RWPE1 (cell line): ENCODE measurements at regions not wholly inside any gene's neighbourhood (a gene's known extent, or its start where the extent isn't known, plus 50 kb on each side); places are given as distances from the start of the nearest gene placed in this dataset.
A peak's percentile ranks its signal among the peaks of the same experiment; 100 is the strongest.

Source experiments
- CTCF ChIA-PET: fragments of 350-600 bp; sonication (Branson Sonifier 250); formaldehyde crosslinking; extraction: SDS; loops from one replicate; lab custom pipeline; 2021; lab: Yijun Ruan, JAX
- POLR2A ChIA-PET: fragments of 400-600 bp; formaldehyde crosslinking; extraction: SDS; loops from one replicate; lab custom pipeline; 2020; ENCODE audit warnings: antibody characterized with exemption; ENCODE audit not compliant: low non-redundant PET; lab: Yijun Ruan, JAX
- DNase-seq: peaks from one replicate; pipeline ENCODE4 v3.0.0; 2012; ENCODE audit warnings: low spot score
- H3K27ac ChIP-seq: fragments of 450-650 bp; 2 replicates; pipeline ENCODE4 v1.5.1; 2017
- CTCF ChIP-seq: fragments of 450-650 bp; conservative IDR thresholded peaks from 2 replicates; pipeline ENCODE4 v1.5.1; 2017; ENCODE audit warnings: low read depth, mild to moderate bottlenecking

GRCh38 chr14:99065551-99065950 is 206.4 kb downstream of the BCL11B start:
- ChIA-PET POLR2A (no interaction called here), CTCF (interaction anchor here (0.7 kb wide), 1 partner anchor 90 kb away, joined by 3 read pairs; no protein-coding TSS in a partner anchor)
- peak; percentile 20 for DNase-seq
- TF ChIP-seq CTCF: no peak
- H3K27ac ChIP-seq: peak overlapping the region; percentile 99

- ChIA-PET CTCF (no interaction called here), POLR2A (no interaction called here)
- H3K27ac ChIP-seq: peak overlapping the region; percentile 99
- no peak for TF ChIP-seq CTCF
- no peak for DNase-seq
These were observed 205.6 kb downstream of the BCL11B start for GRCh38 chr14:99066378-99066777.

GRCh38 chr14:99067141-99067920 is 204.7 kb downstream of the BCL11B start:
- no peak for DNase-seq
- POLR2A ChIA-PET: no interaction called here
- peak overlapping the region; percentile 99 for H3K27ac ChIP-seq
- TF ChIP-seq CTCF: no peak
- CTCF ChIA-PET: no interaction called here

- no peak for DNase-seq
- POLR2A ChIA-PET: no interaction called here
- CTCF ChIA-PET: no interaction called here
- peak overlapping the region; percentile 99 for H3K27ac ChIP-seq
- no peak for TF ChIP-seq CTCF
These were observed 204.1 kb downstream of the BCL11B start for GRCh38 chr14:99067927-99068326.

- no peak overlapping the region for H3K27ac ChIP-seq
- ChIA-PET POLR2A (no interaction called here), CTCF (interaction anchor here (0.7 kb wide), 1 partner anchor 67 kb away, joined by 3 read pairs; no protein-coding TSS in a partner anchor)
- no peak for DNase-seq
- TF ChIP-seq CTCF: no peak
These were observed 202.1 kb downstream of the BCL11B start for GRCh38 chr14:99069946-99070345.

- POLR2A ChIA-PET: no interaction called here
- TF ChIP-seq CTCF: no peak
- DNase-seq: no peak
- H3K27ac ChIP-seq: no peak overlapping the region
- CTCF ChIA-PET: no interaction called here
These were observed 199.6 kb downstream of the BCL11B start for GRCh38 chr14:99072433-99072832.
